Neural cell (in vitro differentiated cells): ENCODE measurements at regions not wholly inside any gene's neighbourhood (a gene's known extent, or its start where the extent isn't known, plus 50 kb on each side); places are given as distances from the start of the nearest gene placed in this dataset.

ENCODE experiments used
- H2AFZ ChIP-seq: fragments of 200-600, 300-800 bp; sonication (generic), shearing (Covaris generic); 2 replicates; pipeline ENCODE4 v1.6.0; 2014; ENCODE audit warnings: low read depth, mild to moderate bottlenecking, antibody characterized with exemption, low read length, moderate library complexity
- H3F3A ChIP-seq: fragments of 200-600 bp; shearing (Covaris generic); 2 replicates; pipeline ENCODE4 v1.6.1; 2016; ENCODE audit warnings: mild to moderate bottlenecking, moderate library complexity, mixed read lengths, antibody characterized with exemption, low read length; ENCODE audit not compliant: insufficient read depth, poor library complexity, severe bottlenecking
- H3K27ac ChIP-seq: fragments of 200-600, 300-800 bp; sonication (generic), shearing (Covaris generic); 2 replicates; pipeline ENCODE4 v1.5.1; 2014; ENCODE audit warnings: mild to moderate bottlenecking, low read length, moderate library complexity
- H3K27me3 ChIP-seq: fragments of 300-800, 200-600 bp; sonication (generic), shearing (Covaris generic); 2 replicates; pipeline ENCODE4 v1.6.0; 2014; ENCODE audit warnings: mild to moderate bottlenecking, low read depth, low read length, moderate library complexity; ENCODE audit not compliant: insufficient read depth
- H3K36me3 ChIP-seq: fragments of 300-800, 200-600 bp; sonication (generic), shearing (Covaris generic); 2 replicates; pipeline ENCODE4 v1.5.1; 2014; ENCODE audit warnings: mild to moderate bottlenecking, antibody characterized with exemption, low read length, moderate library complexity; ENCODE audit not compliant: insufficient read depth
- H3K4me2 ChIP-seq: fragments of 300-800, 200-600 bp; sonication (generic), shearing (Covaris generic); 2 replicates; pipeline ENCODE4 v1.6.0; 2014; ENCODE audit warnings: mild to moderate bottlenecking, low read length
- H3K4me3 ChIP-seq: fragments of 300-800, 200-600 bp; sonication (generic), shearing (Covaris generic); 2 replicates; pipeline ENCODE4 v1.5.1; 2014; ENCODE audit warnings: mild to moderate bottlenecking, low read length, moderate library complexity
- H3K79me2 ChIP-seq: fragments of 200-600 bp; shearing (Covaris generic); replicated peaks from 2 replicates; pipeline ENCODE4 v1.6.0; 2014; ENCODE audit warnings: mild to moderate bottlenecking, low read length, moderate library complexity; ENCODE audit not compliant: insufficient read depth
- H3K9ac ChIP-seq: fragments of 300-800, 200-600 bp; sonication (generic), shearing (Covaris generic); 2 replicates; pipeline ENCODE4 v1.6.1; 2016; ENCODE audit warnings: mild to moderate bottlenecking, low read length, mixed read lengths
- H3K9me2 ChIP-seq: fragments of 200-600 bp; shearing (Covaris generic); 2 replicates; pipeline ENCODE4 v1.6.1; 2016; ENCODE audit warnings: mild to moderate bottlenecking, low read length, mixed read lengths; ENCODE audit not compliant: insufficient read depth
- H3K9me3 ChIP-seq: fragments of 200-600, 300-800 bp; sonication (generic), shearing (Covaris generic); 2 replicates; pipeline ENCODE4 v1.6.1; 2016; ENCODE audit warnings: mild to moderate bottlenecking, mixed run types, low read length, moderate library complexity, mixed read lengths
- H4K20me1 ChIP-seq: fragments of 200-600 bp; shearing (Covaris generic); 2 replicates; pipeline ENCODE4 v1.6.1; 2016; ENCODE audit warnings: mild to moderate bottlenecking, mixed run types; ENCODE audit not compliant: insufficient read depth
- CTCF ChIP-seq: fragments of 450-650 bp; IDR thresholded peaks from 2 replicates; pipeline ENCODE4 v1.5.1; 2014; ENCODE audit warnings: antibody characterized with exemption, mild to moderate bottlenecking, moderate library complexity; ENCODE audit not compliant: poor library complexity, severe bottlenecking
- EP300 ChIP-seq: fragments of 450-650 bp; conservative IDR thresholded peaks from 2 replicates; pipeline ENCODE4 v1.6.1; 2014; ENCODE audit warnings: antibody characterized with exemption, mild to moderate bottlenecking, moderate library complexity; ENCODE audit not compliant: poor library complexity, severe bottlenecking
- EZH2 ChIP-seq: fragments of 200-600, 300-800 bp; shearing (Covaris generic), sonication (generic); IDR thresholded peaks from 2 replicates; pipeline ENCODE4 v1.6.1; 2014; ENCODE audit warnings: antibody characterized with exemption, low read length, borderline replicate concordance, mild to moderate bottlenecking; ENCODE audit not compliant: insufficient read depth, poor library complexity, severe bottlenecking
- MXI1 ChIP-seq: fragments of 450-650 bp; conservative IDR thresholded peaks from 2 replicates; pipeline ENCODE4 v1.6.1; 2014; ENCODE audit warnings: antibody characterized with exemption, mild to moderate bottlenecking; ENCODE audit not compliant: poor library complexity, severe bottlenecking
- POLR2AphosphoS5 ChIP-seq: IDR thresholded peaks from 2 replicates; pipeline ENCODE4 v1.6.1; 2012
- RAD21 ChIP-seq: fragments of 450-650 bp; conservative IDR thresholded peaks from 2 replicates; pipeline ENCODE4 v1.6.1; 2014; ENCODE audit warnings: antibody characterized with exemption, mild to moderate bottlenecking, moderate library complexity
- REST ChIP-seq: IDR thresholded peaks from 2 replicates; pipeline ENCODE4 v1.6.1; 2012; ENCODE audit warnings: borderline replicate concordance
- SMC3 ChIP-seq: fragments of 450-650 bp; conservative IDR thresholded peaks from 2 replicates; pipeline ENCODE4 v1.6.1; 2014; ENCODE audit warnings: antibody characterized with exemption, mild to moderate bottlenecking, moderate library complexity; ENCODE audit not compliant: poor library complexity
- TAF1 ChIP-seq: IDR thresholded peaks from 2 replicates; pipeline ENCODE4 v1.6.1; 2012; ENCODE audit warnings: low read depth

- H3K9ac ChIP-seq = no peak overlapping the region
- no peaks in the 10 kb centered on the region for H3K27me3 ChIP-seq
- H3K9me3 ChIP-seq = no peaks in the 10 kb centered on the region
- H3K4me3 ChIP-seq = no peak overlapping the region
- H3K4me2 ChIP-seq = no peak overlapping the region
- H3K9me2 ChIP-seq = no peaks in the 10 kb centered on the region
- TF ChIP-seq POLR2AphosphoS5 (no peak), CTCF (no peak), EZH2 (no peak), EP300 (no peak), SMC3 (no peak), TAF1 (no peak), RAD21 (no peak), MXI1 (no peak), REST (no peak)
- H3K27ac ChIP-seq = no peak overlapping the region
- no peak overlapping the region for H2AFZ ChIP-seq
- no peaks in the 10 kb centered on the region for H3F3A ChIP-seq
- H3K36me3 ChIP-seq = no peaks in the 10 kb centered on the region
- H3K79me2 ChIP-seq = no peaks in the 10 kb centered on the region
- no peaks in the 10 kb centered on the region for H4K20me1 ChIP-seq
These were observed 988.1 kb upstream of the B3GALT2 start for GRCh38 chr1:194174528-194174927.

GRCh38 chr1:194171596-194171995 is 985.2 kb upstream of the B3GALT2 start:
- Histone ChIP-seq H3K4me3 (no peak overlapping the region), H3K36me3 (no peaks in the 10 kb centered on the region), H2AFZ (no peak overlapping the region), H3K9me2 (no peaks in the 10 kb centered on the region), H3K9ac (no peak overlapping the region), H4K20me1 (no peaks in the 10 kb centered on the region), H3K27me3 (no peaks in the 10 kb centered on the region), H3K9me3 (no peaks in the 10 kb centered on the region), H3K79me2 (no peaks in the 10 kb centered on the region), H3F3A (no peaks in the 10 kb centered on the region), H3K27ac (no peak overlapping the region), H3K4me2 (no peak overlapping the region)
- no peak for TF ChIP-seq SMC3
- no peak for TF ChIP-seq REST
- no peak for TF ChIP-seq CTCF
- no peak for TF ChIP-seq TAF1
- TF ChIP-seq POLR2AphosphoS5 = no peak
- TF ChIP-seq EZH2 = no peak
- no peak for TF ChIP-seq EP300
- no peak for TF ChIP-seq RAD21
